ENCODE measurements at regions not wholly inside any gene's neighbourhood (a gene's known extent, or its start where the extent isn't known, plus 50 kb on each side); places are given as distances from the start of the nearest gene placed in this dataset.

DNA sequence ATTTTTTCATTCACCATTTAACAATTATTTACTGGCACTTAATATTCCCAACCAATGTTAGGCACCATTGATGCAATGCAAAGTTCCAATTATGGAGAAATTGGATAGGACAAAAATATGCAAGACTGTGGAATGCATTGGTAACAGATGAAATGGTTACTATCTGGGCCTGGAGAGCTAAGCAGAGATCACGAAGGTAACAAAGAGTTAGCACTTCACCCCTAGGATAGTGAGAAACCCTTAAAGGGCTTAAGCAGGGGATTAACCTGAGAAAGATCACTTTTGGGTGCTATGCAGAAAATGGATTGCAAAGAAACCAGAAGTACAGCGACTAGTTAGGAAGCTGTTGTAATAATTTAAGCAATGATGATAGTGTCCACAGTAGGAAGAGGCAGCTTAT lies 129.6 kb upstream of the GPR149 start:
- TF ChIP-seq, protein P1, sequence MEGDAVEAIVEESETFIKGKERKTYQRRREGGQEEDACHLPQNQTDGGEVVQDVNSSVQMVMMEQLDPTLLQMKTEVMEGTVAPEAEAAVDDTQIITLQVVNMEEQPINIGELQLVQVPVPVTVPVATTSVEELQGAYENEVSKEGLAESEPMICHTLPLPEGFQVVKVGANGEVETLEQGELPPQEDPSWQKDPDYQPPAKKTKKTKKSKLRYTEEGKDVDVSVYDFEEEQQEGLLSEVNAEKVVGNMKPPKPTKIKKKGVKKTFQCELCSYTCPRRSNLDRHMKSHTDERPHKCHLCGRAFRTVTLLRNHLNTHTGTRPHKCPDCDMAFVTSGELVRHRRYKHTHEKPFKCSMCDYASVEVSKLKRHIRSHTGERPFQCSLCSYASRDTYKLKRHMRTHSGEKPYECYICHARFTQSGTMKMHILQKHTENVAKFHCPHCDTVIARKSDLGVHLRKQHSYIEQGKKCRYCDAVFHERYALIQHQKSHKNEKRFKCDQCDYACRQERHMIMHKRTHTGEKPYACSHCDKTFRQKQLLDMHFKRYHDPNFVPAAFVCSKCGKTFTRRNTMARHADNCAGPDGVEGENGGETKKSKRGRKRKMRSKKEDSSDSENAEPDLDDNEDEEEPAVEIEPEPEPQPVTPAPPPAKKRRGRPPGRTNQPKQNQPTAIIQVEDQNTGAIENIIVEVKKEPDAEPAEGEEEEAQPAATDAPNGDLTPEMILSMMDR (IDR thresholded peaks at IDR 0.05): no peak
- TF ChIP-seq POLR2AphosphoS5 (IDR thresholded peaks at IDR 0.05): no peak
- no peak for TF ChIP-seq POLR2A (IDR thresholded peaks at IDR 0.05)

Data from upper lobe of left lung (tissue), 4 donors.